GM18498 (cell line): ENCODE measurements at regions not wholly inside any gene's neighbourhood (a gene's known extent, or its start where the extent isn't known, plus 50 kb on each side); places are given as distances from the start of the nearest gene placed in this dataset.
A peak's percentile ranks its signal among the peaks of the same experiment; 100 is the strongest.

Experiments used
- ATAC-seq: cut with Tn5 transposase; IDR thresholded peaks from one replicate; pipeline ENCODE4 v1.9.1; 2021; ENCODE audit warnings: mild to moderate bottlenecking, moderate library complexity; ENCODE audit not compliant: unreplicated experiment

- no peak for ATAC-seq
These were observed 130.4 kb downstream of the MBL2 start for GRCh38 chr10:52642208-52642607.

- peak; percentile 81 for ATAC-seq
These were observed 128.0 kb downstream of the MBL2 start for GRCh38 chr10:52644373-52645186.

GRCh38 chr10:52645187-52645758 is 127.3 kb downstream of the MBL2 start:
- ATAC-seq, result no peak

- no peak for ATAC-seq
These were observed 123.1 kb downstream of the MBL2 start for GRCh38 chr10:52649511-52649910.

GRCh38 chr10:52650873-52651272 is 121.7 kb downstream of the MBL2 start:
- ATAC-seq, result no peak

GRCh38 chr10:52651293-52651692 is 121.3 kb downstream of the MBL2 start:
- ATAC-seq, result no peak

GRCh38 chr10:52652431-52653262 is 119.9 kb downstream of the MBL2 start:
- no peak for ATAC-seq

- ATAC-seq, result no peak
These were observed 119.2 kb downstream of the MBL2 start for GRCh38 chr10:52653263-52653909.

GRCh38 chr10:52654201-52654600 is 118.4 kb downstream of the MBL2 start:
- no peak for ATAC-seq

- no peak for ATAC-seq
These were observed 114.5 kb downstream of the MBL2 start for GRCh38 chr10:52658112-52658511.

- no peak for ATAC-seq
These were observed 113.5 kb downstream of the MBL2 start for GRCh38 chr10:52659085-52659484.

GRCh38 chr10:52662256-52662655 is 110.3 kb downstream of the MBL2 start:
- ATAC-seq, result no peak

- ATAC-seq, result no peak
These were observed 109.4 kb downstream of the MBL2 start for GRCh38 chr10:52663161-52663560.

- no peak for ATAC-seq
These were observed 108.0 kb downstream of the MBL2 start for GRCh38 chr10:52664629-52665028.

GRCh38 chr10:52665821-52666220 is 106.8 kb downstream of the MBL2 start:
- no peak for ATAC-seq

GRCh38 chr10:52666931-52667330 is 105.7 kb downstream of the MBL2 start:
- ATAC-seq, result no peak

GRCh38 chr10:52668024-52668423 is 104.6 kb downstream of the MBL2 start:
- no peak for ATAC-seq

- ATAC-seq, result no peak
These were observed 99.7 kb downstream of the MBL2 start for GRCh38 chr10:52672880-52673279.

- ATAC-seq, result no peak
These were observed 99.1 kb downstream of the MBL2 start for GRCh38 chr10:52673468-52673867.

GRCh38 chr10:52674474-52674873 is 98.1 kb downstream of the MBL2 start:
- ATAC-seq, result no peak

GRCh38 chr10:52677086-52677485 is 95.5 kb downstream of the MBL2 start:
- ATAC-seq, result no peak
